Activated T-cell treated with anti-CD3 and anti-CD28 coated beads for 24 hours (primary cell): ENCODE measurements at regions not wholly inside any gene's neighbourhood (a gene's known extent, or its start where the extent isn't known, plus 50 kb on each side); places are given as distances from the start of the nearest gene placed in this dataset.
A peak's percentile ranks its signal among the peaks of the same experiment; 100 is the strongest.

ENCODE experiments used
- DNase-seq: peaks from one replicate; pipeline ENCODE4 v3.0.0-alpha.2; 2020; ENCODE audit warnings: low read depth

DNA sequence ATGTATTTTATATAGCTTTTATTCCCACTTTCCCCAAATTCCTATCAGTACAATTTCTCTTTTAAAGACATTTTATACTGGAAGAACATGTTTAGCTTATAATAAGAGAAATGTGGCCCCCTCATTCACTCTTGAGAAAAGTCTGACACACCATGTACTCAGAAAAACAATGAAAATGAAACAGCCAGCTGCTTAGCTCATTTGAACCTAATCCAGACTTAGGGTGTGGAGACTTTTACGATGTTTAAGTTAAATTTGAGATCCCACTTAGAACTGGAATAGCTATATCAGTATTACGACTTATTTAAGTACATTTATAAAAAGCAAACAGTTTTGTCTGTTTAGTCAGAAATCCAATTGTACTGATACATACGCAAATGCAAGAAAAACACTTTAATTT, 252.3 kb upstream of the ARRDC4 start:
- no peak for DNase-seq

DNA sequence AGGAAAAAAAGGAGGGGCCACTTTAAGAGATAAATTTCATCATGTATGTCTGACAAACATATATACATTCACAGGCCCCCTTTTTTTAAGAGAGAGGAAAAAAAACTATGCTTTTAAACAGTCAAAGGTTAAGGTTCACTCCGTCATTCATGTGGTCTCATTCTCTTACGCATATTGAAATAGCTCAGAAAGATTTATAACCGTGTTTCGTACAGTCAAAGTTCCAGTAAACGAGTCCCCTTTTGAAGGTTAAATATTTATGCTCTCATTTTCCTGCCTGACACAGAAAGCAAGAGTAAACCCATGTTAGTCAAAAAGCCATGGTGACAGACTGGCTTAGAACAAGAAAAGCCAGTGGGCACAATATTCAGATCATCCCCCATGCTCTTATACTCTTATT, 248.0 kb upstream of the ARRDC4 start:
- no peak for DNase-seq

- no peak for DNase-seq
Observed at GRCh38 chr15:97717806-97718205, 242.7 kb upstream of the ARRDC4 start.

GRCh38 chr15:97718509-97718908, 242.0 kb upstream of the ARRDC4 start:
- no peak for DNase-seq

DNA sequence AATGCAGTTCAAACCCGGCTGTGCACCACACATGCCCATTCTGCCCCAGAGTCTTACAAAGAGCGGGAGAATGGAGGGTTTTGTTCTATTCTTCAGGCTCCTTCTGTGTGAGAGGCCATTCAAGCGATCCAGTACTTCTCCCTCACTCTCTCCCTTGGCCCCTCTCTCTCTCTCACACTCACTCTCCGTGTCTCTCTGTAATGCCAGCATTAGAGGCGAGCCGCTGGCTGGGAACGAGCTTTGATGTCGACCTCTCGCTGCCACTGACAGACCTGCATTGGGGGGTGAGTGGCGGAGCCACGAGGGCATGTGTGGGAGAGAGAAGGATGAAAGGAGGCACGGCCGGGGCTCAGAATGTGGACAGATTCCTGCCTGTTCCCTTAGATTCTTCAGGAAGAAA, 231.7 kb upstream of the ARRDC4 start:
- DNase-seq = no peak

GRCh38 chr15:97729270-97729669, 231.2 kb upstream of the ARRDC4 start:
- DNase-seq = no peak

DNA sequence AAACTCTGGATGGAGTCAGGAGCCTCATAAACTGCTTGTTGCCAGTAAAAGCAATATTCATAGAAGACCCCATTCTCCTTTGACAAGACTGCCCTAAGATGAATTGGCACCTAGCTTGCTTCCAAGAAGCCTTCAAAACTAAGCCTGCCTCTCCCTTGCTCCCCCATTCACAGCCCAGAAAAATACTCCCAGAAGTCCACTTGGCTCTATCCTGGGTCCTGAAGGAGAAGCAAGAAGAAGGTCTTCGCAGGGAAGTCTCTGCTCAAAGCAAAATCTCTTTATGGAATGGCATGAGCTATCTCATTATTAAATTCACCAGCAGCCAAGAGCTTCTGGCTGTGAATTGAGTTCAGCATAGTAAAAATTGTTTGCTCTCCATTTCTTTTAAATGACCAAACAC, 230.2 kb upstream of the ARRDC4 start:
- DNase-seq = no peak

GRCh38 chr15:97731859-97732258, 228.6 kb upstream of the ARRDC4 start:
- no peak for DNase-seq

- DNase-seq = no peak
Observed at GRCh38 chr15:97733373-97733772, 227.1 kb upstream of the ARRDC4 start.

GRCh38 chr15:97736748-97737147, 223.8 kb upstream of the ARRDC4 start:
- DNase-seq = no peak

GRCh38 chr15:97745481-97746071, 214.9 kb upstream of the ARRDC4 start:
- peak; percentile 4 for DNase-seq

DNA sequence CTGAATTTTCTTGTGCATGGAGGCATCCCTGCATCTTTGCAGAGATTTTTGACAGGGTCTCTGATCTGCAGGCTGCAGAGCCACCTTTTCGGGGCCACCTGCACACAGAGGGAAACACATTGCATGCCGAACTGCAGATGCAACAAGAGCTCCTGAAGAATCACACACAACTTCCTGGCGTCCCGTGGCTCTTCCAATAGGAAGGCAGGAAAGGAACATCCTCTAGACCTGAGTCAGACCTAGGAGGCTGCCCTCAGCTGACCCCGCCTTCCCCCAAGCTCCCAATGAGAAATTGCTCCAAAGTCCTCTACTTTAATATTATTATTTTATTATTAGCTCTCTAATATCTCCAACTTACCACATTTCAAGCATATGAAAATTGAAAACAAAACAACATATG, 213.2 kb upstream of the ARRDC4 start:
- DNase-seq = no peak

DNA sequence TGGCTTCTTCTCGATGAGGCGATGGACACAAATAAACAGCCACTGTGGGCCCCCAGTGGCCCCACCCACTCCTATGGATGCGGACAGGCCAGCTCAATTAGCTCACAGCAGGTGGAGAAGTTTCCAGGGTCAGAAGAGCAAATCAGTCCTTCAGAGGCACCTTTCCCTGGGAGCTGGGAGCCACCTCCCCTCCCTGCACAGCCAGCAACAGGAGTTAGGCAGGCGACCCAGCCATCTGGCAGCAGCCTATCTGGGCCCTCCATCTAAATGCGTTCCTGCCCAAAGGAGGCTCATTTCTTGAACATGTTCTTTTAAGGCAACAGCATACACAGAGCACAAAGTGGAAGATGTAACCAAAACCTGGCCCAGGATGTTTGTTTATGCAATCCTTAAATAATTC, 211.9 kb upstream of the ARRDC4 start:
- DNase-seq = no peak

- DNase-seq = no peak
Observed at GRCh38 chr15:97750060-97750459, 210.4 kb upstream of the ARRDC4 start.

GRCh38 chr15:97755726-97756125, 204.8 kb upstream of the ARRDC4 start:
- no peak for DNase-seq

DNA sequence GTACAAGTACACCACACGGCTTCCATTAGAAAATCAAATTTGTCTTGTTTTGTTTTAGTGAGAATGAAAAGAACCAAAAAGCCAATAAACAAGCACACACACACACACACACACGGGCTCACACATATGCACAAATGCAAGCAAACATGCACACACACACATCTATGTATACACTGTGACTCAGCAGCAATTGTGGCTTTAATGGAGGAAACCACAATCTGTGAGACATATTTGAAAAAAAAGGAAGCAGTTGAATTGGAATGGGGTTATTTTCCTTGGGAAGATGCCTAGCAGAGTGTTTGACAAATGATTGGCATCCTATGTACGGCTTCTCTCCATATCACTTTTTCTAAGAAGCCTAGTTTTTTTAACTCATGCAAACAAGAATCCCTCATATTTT, 201.1 kb upstream of the ARRDC4 start:
- no peak for DNase-seq

DNA sequence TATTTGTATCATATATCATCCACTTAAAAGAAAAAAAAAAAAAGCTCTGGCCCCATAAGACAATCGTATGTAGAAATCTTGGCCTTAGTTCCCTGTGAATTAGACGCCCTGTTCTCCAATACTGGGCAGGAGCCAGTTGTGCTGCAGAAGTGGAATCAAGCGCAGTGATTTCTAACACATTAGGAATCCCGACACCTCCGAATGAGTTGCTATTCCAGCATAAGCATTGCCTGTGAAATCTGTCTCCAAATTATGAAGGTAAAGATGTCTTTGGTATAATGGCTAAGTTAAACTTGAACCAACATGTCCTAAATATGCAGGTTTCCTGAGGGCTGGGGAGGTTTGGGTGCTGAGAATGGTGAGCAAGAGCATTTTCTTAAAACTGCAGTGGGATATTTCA, 199.4 kb upstream of the ARRDC4 start:
- DNase-seq = no peak

- no peak for DNase-seq
Observed at GRCh38 chr15:97783240-97783639, 177.3 kb upstream of the ARRDC4 start.

GRCh38 chr15:97786741-97787140, 173.8 kb upstream of the ARRDC4 start:
- DNase-seq = no peak

GRCh38 chr15:97790180-97790579, 170.3 kb upstream of the ARRDC4 start:
- DNase-seq = no peak

DNA sequence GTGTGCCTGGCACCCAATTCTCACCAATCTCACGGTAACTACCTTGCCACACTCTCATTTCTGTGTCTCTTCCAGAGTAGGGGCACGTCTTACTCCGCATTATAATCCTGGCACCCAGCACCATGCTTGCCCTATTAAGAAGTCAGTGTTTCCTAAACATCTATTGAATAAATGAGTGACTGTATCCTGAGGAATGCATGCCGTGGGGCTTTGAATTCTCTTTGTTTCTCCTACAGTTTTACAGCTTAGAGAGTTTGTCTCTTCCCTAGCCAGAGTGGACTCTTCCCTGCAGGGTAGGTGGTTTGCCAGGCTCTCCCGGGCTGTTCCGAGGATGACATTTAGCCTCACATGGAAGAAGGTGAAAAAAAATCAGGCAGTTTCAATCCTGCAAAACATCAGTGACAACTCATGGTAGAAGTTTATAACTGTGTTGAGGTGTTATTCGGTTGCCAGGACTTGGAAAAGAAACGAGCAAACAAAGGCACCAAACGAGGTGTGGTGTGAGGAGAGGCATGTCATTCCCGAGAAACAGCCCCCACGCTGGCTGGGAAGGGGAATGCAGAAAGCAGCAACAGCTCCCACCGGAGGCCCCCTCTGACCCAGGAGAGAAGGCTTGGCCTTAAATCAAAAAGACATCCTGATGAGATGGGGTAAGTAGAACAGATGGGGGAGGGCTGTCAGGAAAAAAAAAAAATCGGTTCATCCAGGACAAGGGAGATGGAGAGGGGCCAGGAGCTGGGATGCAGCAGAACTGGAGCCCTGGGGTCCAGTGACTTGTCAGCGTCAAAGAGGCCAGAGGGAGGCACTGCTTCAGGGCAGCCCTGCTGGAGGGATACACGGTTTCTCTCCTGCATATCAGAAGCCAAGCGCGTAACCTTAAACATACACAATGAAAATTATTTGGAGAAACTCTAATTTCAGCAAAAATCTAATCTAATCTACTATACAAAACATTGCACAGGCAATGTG, 168.4 kb upstream of the ARRDC4 start:
- no peak for DNase-seq

DNA sequence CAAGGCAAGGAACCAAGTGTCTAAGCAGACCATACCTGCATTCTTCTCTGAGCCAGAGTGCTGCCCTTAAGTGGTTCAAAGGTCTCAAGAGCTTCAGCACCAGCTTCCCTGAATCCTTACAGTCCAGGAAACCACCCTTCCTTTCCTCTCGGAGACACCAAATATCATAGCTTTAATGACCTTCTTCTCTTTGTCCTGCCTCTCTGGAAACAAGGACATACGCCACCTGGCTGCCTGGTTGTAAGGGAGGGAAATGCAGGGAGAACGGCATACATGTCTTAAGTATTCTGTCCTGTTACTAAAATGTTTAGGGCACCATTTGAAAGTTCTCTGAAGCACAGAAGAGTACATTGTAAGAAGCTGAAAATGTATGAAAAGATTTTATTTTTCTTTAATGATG, 155.6 kb upstream of the ARRDC4 start:
- no peak for DNase-seq

- no peak for DNase-seq
Observed at GRCh38 chr15:97806766-97807165, 153.7 kb upstream of the ARRDC4 start.

- no peak for DNase-seq
Observed at GRCh38 chr15:97815835-97816234, 144.7 kb upstream of the ARRDC4 start.
